GM06990 (cell line): ENCODE measurements at regions not wholly inside any gene's neighbourhood (a gene's known extent, or its start where the extent isn't known, plus 50 kb on each side); places are given as distances from the start of the nearest gene placed in this dataset.

Experiments
- DNase-seq: peaks from one replicate; pipeline ENCODE4 v3.0.0-alpha.2; 2011; ENCODE audit not compliant: insufficient read length; ENCODE audit errors: extremely low read depth
- H3K27me3 ChIP-seq: replicated peaks from 2 replicates; pipeline ENCODE4 v1.6.0; 2011; ENCODE audit warnings: low read length; ENCODE audit not compliant: control insufficient read depth, insufficient read depth
- H3K36me3 ChIP-seq: 2 replicates; pipeline ENCODE4 v1.5.1; 2011; ENCODE audit warnings: low read length; ENCODE audit not compliant: control insufficient read depth, insufficient read depth
- H3K4me3 ChIP-seq: replicated peaks from 2 replicates; pipeline ENCODE4 v1.5.1; 2011; ENCODE audit warnings: low read depth, mild to moderate bottlenecking, control low read depth, low read length
- CTCF ChIP-seq: IDR thresholded peaks from 2 replicates; pipeline ENCODE4 v1.5.1; 2011; ENCODE audit warnings: low read length, control low read depth, mild to moderate bottlenecking, inconsistent platforms; ENCODE audit not compliant: insufficient read depth, poor library complexity, severe bottlenecking

GRCh38 chr21:16713331-16714117 lies 799.3 kb upstream of the CXADR start:
- Histone ChIP-seq H3K4me3 (no peak overlapping the region), H3K27me3 (no peaks in the 10 kb centered on the region), H3K36me3 (no peaks in the 10 kb centered on the region)
- no peak for DNase-seq
- TF ChIP-seq CTCF = no peak

- Histone ChIP-seq H3K4me3 (no peak overlapping the region), H3K27me3 (no peaks in the 10 kb centered on the region), H3K36me3 (no peaks in the 10 kb centered on the region)
- no peak for TF ChIP-seq CTCF
- no peak for DNase-seq
Observed at GRCh38 chr21:16740511-16740910, 772.3 kb upstream of the CXADR start.

- no peaks in the 10 kb centered on the region for H3K36me3 ChIP-seq
- no peak for DNase-seq
- no peaks in the 10 kb centered on the region for H3K27me3 ChIP-seq
- no peak overlapping the region for H3K4me3 ChIP-seq
- TF ChIP-seq CTCF = no peak
Observed at GRCh38 chr21:16741141-16741665, 771.6 kb upstream of the CXADR start.

DNA sequence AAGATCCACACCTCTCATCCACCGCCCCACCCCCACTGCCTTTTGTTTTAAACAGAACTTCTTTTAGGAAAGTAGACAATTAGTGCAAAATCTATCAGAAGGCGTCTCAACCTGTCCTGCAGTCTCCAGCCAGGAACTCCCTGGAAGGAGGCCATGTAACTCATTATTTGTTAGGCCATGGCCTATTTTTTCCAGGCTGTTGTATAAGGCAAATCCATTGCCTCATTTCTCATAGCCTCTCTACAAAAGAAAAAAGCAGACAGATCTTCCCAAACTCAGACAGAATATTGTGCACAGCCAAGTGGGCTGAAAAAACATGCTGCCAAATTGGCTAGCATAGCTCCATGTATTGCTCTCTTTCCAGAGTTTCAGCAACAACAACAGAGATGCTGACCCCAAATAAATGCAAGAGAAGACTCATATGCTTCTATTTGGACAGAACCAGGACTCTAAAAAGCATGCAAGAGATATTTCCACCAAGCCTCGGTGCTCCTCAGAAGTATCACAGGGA lies 770.7 kb upstream of the CXADR start:
- no peak overlapping the region for H3K4me3 ChIP-seq
- no peak for TF ChIP-seq CTCF
- no peaks in the 10 kb centered on the region for H3K27me3 ChIP-seq
- H3K36me3 ChIP-seq = no peaks in the 10 kb centered on the region
- no peak for DNase-seq

DNA sequence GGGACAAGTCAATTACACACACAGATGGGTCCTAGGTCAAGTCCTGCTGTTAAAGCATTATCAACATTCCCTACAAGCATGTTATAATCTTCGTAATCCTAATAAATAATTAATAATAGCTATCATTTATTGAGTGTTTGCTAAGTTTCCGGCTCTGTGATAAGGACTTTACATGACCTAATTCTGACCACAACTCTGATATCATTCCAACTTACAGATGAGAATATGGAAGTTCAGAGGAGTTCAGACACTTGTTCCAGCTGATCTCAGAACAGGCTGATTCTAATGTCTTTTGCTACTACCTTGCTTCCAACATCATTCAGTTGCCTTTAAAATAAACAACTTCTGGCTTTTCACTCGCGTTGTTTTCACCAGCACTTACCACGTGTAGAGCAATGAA lies 770.1 kb upstream of the CXADR start:
- Histone ChIP-seq H3K36me3 (no peaks in the 10 kb centered on the region), H3K27me3 (no peaks in the 10 kb centered on the region), H3K4me3 (no peak overlapping the region)
- TF ChIP-seq CTCF = no peak
- no peak for DNase-seq
